ENCODE measurements at regions not wholly inside any gene's neighbourhood (a gene's known extent, or its start where the extent isn't known, plus 50 kb on each side); places are given as distances from the start of the nearest gene placed in this dataset.
"Not testable (repeated sequence)": the region's sequence is repeated elsewhere in the genome, so short reads cannot be mapped to it uniquely, and the experiment has no call there.

- H3K27me3 ChIP-seq (ENCODE audit: low read depth) = no peaks in the 10 kb centered on the region
- no peak for DNase-seq
- no peak for ATAC-seq
- no peaks in the 10 kb centered on the region for H3K9me3 ChIP-seq
- no peaks in the 10 kb centered on the region for H3K4me1 ChIP-seq
- no peaks in the 10 kb centered on the region for H3K36me3 ChIP-seq
- H3K27ac ChIP-seq = no peak overlapping the region
- no peak overlapping the region for H3K4me3 ChIP-seq
- intact Hi-C loops (cut with DNase I) = no loop called here
- TF ChIP-seq, protein P1, sequence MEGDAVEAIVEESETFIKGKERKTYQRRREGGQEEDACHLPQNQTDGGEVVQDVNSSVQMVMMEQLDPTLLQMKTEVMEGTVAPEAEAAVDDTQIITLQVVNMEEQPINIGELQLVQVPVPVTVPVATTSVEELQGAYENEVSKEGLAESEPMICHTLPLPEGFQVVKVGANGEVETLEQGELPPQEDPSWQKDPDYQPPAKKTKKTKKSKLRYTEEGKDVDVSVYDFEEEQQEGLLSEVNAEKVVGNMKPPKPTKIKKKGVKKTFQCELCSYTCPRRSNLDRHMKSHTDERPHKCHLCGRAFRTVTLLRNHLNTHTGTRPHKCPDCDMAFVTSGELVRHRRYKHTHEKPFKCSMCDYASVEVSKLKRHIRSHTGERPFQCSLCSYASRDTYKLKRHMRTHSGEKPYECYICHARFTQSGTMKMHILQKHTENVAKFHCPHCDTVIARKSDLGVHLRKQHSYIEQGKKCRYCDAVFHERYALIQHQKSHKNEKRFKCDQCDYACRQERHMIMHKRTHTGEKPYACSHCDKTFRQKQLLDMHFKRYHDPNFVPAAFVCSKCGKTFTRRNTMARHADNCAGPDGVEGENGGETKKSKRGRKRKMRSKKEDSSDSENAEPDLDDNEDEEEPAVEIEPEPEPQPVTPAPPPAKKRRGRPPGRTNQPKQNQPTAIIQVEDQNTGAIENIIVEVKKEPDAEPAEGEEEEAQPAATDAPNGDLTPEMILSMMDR (IDR thresholded peaks at IDR 0.05) = no peak
Measured at GRCh38 chr18:51568151-51568550, 370.7 kb upstream of the MEX3C start.

DNA sequence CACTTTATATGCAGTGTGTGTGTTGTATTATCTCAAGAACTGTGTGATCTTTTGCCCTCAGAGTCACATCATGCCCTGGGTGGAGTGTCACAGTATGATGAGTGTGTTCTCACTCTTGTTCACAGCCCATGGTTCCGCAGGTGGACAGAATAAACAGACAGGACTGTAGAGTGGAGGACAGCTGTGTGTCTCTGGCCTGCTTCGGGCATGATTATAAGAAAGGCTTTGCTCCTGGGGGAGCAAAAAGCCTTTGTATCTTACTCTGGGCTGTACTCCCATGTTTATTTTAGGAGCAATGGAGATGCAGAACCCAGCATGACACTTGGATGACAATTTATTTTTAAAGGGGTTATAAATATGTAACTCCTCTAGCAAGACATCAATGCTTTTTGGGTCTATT, 371.7 kb upstream of the MEX3C start:
- H3K4me3 ChIP-seq = no peak overlapping the region
- no peaks in the 10 kb centered on the region for H3K4me1 ChIP-seq
- intact Hi-C loops (cut with DNase I) = no loop called here
- H3K36me3 ChIP-seq = no peaks in the 10 kb centered on the region
- TF ChIP-seq, protein P1 (IDR thresholded peaks at IDR 0.05) = no peak
- H3K9me3 ChIP-seq = no peaks in the 10 kb centered on the region
- ATAC-seq (no peak), DNase-seq (no peak)
- no peak overlapping the region for H3K27ac ChIP-seq
- no peaks in the 10 kb centered on the region for H3K27me3 ChIP-seq (ENCODE audit: low read depth)

DNA sequence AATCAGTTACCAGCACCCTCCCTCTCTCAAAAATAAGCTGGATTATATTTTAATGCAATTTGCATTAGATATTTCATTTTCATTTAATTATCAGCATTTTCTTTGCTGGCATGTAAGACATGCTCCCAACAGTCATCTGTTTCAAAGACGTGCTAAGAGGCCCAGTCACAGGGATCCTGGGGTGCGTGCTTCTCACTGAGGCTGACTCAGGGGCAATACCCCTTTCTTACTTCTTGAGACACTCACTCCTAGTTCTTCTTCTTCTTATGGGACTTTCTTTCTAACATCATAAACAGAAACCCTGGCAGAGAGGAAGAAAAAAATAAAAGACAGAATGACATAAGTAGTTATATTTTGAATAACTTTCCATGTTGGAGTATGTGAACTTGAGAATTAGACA, 372.1 kb upstream of the MEX3C start:
- Histone ChIP-seq H3K36me3 (no peaks in the 10 kb centered on the region), H3K27me3 (ENCODE audit: low read depth) (no peaks in the 10 kb centered on the region), H3K4me1 (no peaks in the 10 kb centered on the region), H3K9me3 (no peaks in the 10 kb centered on the region), H3K4me3 (no peak overlapping the region), H3K27ac (no peak overlapping the region)
- DNase-seq (no peak), ATAC-seq (no peak)
- intact Hi-C loops (cut with DNase I) = no loop called here
- TF ChIP-seq, protein P1 (IDR thresholded peaks at IDR 0.05) = no peak

DNA sequence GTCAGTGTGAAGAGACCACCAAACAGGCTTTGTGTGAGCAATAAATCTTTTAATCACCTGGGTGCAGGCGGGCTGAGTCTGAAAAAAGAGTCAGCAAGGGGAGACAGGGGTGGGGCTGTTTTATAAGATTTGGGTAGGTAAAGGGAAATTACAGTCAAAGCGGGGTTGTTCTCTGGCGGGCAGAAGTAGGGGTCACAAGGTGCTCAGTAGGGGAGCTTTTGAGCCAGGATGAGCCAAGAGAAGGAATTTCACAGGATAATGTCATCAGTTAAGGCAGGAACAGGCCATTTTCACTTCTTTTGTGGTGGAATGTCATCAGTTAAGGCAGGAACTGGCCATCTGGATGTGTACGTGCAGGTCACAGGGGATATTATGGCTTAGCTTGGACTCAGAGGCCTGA, 372.6 kb upstream of the MEX3C start:
- H3K27ac ChIP-seq; H3K4me3 ChIP-seq; H3K36me3 ChIP-seq; H3K9me3 ChIP-seq; intact Hi-C loops (cut with DNase I); ATAC-seq; DNase-seq; H3K4me1 ChIP-seq; H3K27me3 ChIP-seq (ENCODE audit: low read depth): not testable (repeated sequence)

DNA sequence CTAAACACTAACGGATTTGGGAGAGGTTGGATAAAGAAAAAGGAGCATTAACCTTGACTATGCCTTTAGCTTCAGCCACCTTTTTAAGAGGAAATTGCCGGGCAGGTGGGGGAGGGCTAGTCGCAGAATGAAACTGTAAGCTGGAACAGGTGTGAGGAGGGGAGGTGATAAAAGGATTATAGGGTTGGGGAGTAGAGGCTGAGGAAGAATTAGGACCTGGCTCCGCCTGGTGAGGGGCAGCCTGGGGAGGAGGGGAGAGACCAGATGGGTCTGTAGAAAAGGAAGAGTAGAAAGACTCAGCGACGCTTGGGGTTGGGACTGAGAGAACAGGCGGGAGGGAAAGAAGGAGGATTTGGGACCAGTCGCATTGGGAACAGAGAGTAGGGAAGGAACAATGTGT, 376.4 kb upstream of the MEX3C start:
- H3K4me3 ChIP-seq; intact Hi-C loops (cut with DNase I); H3K4me1 ChIP-seq; ATAC-seq; H3K27me3 ChIP-seq (ENCODE audit: low read depth); DNase-seq; H3K9me3 ChIP-seq; H3K27ac ChIP-seq; H3K36me3 ChIP-seq: not testable (repeated sequence)

DNA sequence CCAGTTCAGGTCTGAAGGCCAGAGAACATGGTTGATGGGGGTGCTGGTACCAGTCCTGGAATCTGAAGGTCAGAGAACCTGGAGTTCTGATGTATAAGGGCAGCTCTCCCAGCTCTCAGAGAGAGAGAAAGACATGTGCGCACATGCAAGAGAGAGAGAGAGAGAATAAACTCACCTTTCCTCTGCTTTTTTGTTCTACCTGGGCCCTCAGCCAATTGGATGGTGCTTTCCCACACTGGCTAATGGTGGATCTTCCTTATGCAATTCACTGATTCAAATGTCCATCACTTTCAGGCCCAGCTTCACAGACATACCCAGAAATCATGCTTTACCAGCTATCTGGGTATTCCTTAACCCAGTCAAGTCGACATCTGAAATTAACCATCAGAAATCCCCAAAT, 377.7 kb upstream of the MEX3C start:
- no peak for ATAC-seq

More for the DNA sequence above, 377.7 kb upstream of the MEX3C start:
- DNase-seq = no peak
- Histone ChIP-seq H3K27me3 (ENCODE audit: low read depth) (no peaks in the 10 kb centered on the region), H3K9me3 (no peaks in the 10 kb centered on the region), H3K27ac (no peak overlapping the region), H3K4me1 (no peaks in the 10 kb centered on the region), H3K4me3 (no peak overlapping the region), H3K36me3 (no peaks in the 10 kb centered on the region)
- intact Hi-C loops (cut with DNase I) = no loop called here
- TF ChIP-seq, protein P1 (IDR thresholded peaks at IDR 0.05) = no peak

Measured in lower lobe of right lung (tissue), 2 donors.